Upper lobe of right lung (tissue), 1 donor: ENCODE measurements at regions not wholly inside any gene's neighbourhood (a gene's known extent, or its start where the extent isn't known, plus 50 kb on each side); places are given as distances from the start of the nearest gene placed in this dataset.
"Not testable (repeated sequence)": the region's sequence is repeated elsewhere in the genome, so short reads cannot be mapped to it uniquely, and the experiment has no call there.

Experiments
- ATAC-seq: fragments of 200-7000 bp; cut with Tn5 transposase; one replicate; pipeline ENCODE4 v1.9.1; 2020; ENCODE audit warnings: mild to moderate bottlenecking, moderate library complexity
- DNase-seq: peaks from one replicate; pipeline ENCODE4 v3.0.0-alpha.2; 2020
- H3K27ac ChIP-seq: fragments of 200-600 bp; one replicate; pipeline ENCODE4 v1.8.0; 2022
- H3K27me3 ChIP-seq: fragments of 200-600 bp; one replicate; pipeline ENCODE4 v1.8.0; 2022; ENCODE audit warnings: mild to moderate bottlenecking
- H3K36me3 ChIP-seq: fragments of 200-600 bp; one replicate; pipeline ENCODE4 v1.8.0; 2022
- H3K4me1 ChIP-seq: fragments of 200-600 bp; one replicate; pipeline ENCODE4 v1.8.0; 2022
- H3K4me3 ChIP-seq: fragments of 200-600 bp; one replicate; pipeline ENCODE4 v1.8.0; 2022; ENCODE audit warnings: mild to moderate bottlenecking
- H3K9me3 ChIP-seq: fragments of 200-600 bp; one replicate; pipeline ENCODE4 v1.8.0; 2022
- CTCF ChIP-seq: fragments of 200-600 bp; IDR thresholded peaks from one replicate; pipeline ENCODE4 v1.8.0; 2022; ENCODE audit warnings: antibody characterized with exemption
- intact Hi-C: fragments of 100-400 bp; cut with DNase I; formaldehyde crosslinking; loops from one replicate; pipeline ENCODE4 v1.11.0; 2022
- donor health status: DM: no; HTN: yes; CAD: no; lungs with severe emphysema.

DNA sequence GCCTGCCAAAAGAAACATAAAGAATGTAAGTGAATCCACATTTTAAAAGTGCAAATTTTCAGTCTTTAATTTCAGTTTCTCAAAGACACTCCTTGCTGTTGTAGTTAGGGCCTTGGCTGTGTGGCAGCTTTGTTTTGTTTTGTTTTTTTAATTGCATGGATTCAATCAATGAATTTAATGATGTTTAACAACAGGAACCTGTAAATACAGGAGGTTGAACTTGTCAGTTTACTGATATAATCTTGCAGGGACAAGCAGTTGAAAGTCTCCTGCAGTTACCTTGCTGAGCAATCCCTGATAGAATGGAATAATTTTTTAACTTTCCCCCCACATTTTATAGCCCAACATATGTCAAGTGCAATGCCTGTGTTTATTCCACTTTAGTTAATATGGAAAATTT is 528.3 kb upstream of the PCDH7 start:
- Histone ChIP-seq H3K9me3 (no peaks in the 10 kb centered on the region), H3K4me1 (no peaks in the 10 kb centered on the region), H3K27me3 (no peaks in the 10 kb centered on the region), H3K4me3 (no peak overlapping the region), H3K27ac (no peak overlapping the region), H3K36me3 (no peaks in the 10 kb centered on the region)
- no peak for TF ChIP-seq CTCF
- ATAC-seq (no peak), DNase-seq (no peak)
- intact Hi-C loops, result no loop called here

GRCh38 chr4:30207389-30207788 is 512.8 kb upstream of the PCDH7 start:
- Histone ChIP-seq H3K36me3 (no peaks in the 10 kb centered on the region), H3K27me3 (no peaks in the 10 kb centered on the region), H3K4me1 (no peaks in the 10 kb centered on the region), H3K9me3 (no peaks in the 10 kb centered on the region), H3K27ac (no peak overlapping the region), H3K4me3 (no peak overlapping the region)
- TF ChIP-seq CTCF, result no peak
- ATAC-seq (no peak), DNase-seq (no peak)
- intact Hi-C loops, result no loop called here

DNA sequence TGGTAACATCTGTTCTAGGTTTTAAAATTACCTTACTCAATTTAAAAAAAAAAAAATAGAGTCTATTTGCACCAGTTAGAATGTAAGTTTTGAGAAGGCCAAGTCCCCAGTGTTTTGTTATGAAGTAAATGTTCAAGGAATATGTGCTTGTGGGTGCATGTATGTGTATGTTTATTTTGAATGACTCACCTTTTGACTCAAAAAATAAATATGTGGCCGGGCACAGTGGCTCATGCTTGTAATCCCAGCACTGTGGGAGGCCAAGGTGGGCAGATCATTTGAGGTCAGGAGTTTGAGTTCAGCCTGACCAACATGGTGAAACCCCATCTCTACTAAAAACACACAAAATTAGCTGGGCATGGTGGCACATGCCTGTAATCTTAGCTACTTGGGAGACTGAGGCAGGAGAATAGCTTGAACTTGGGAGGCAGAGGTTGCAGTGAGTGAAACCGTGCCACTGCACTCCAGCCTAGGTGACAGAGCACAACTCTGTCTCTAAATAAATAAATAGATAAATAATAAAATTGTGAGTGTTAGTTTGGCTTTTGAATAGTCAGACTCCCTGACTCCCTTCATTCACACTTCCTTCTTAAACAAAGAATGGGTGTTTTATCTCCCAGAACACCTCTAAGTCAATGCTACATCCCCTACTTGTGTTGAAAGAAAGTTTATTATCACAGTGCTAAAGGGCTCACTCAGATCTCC is 511.3 kb upstream of the PCDH7 start:
- H3K27me3 ChIP-seq, result no peaks in the 10 kb centered on the region
- intact Hi-C loops, result no loop called here
- TF ChIP-seq CTCF, result no peak
- no peak overlapping the region for H3K4me3 ChIP-seq
- H3K36me3 ChIP-seq, result no peaks in the 10 kb centered on the region
- H3K4me1 ChIP-seq, result no peaks in the 10 kb centered on the region
- no peak for ATAC-seq
- DNase-seq, result no peak
- no peak overlapping the region for H3K27ac ChIP-seq
- H3K9me3 ChIP-seq, result no peaks in the 10 kb centered on the region

- intact Hi-C loops, result not testable (repeated sequence)
These were observed 504.2 kb upstream of the PCDH7 start for GRCh38 chr4:30215973-30216372.

DNA sequence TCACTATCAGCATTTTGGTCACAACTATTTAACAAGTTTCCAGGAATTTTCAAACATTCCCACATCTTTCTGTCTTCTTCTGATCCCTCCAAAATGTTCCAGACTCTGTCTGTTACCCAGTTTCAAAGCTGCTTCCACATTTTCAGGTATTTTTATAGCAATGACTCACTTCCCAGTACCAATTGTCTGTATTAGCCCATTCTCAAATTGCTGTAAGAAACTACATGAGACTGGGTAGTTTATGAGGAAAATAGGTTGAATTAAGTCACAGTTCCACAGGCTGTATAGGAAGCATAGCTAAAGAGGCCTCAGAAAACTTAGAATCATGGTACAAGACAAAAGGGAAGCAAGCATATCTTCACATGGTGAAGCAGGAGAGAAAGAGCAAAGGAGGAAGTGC is 475.0 kb upstream of the PCDH7 start:
- peaks cover 7% of the 10 kb centered on the region for H3K9me3 ChIP-seq
- H3K36me3 ChIP-seq, result no peaks in the 10 kb centered on the region
- DNase-seq, result no peak
- H3K4me1 ChIP-seq, result no peaks in the 10 kb centered on the region
- no peak overlapping the region for H3K4me3 ChIP-seq
- no peaks in the 10 kb centered on the region for H3K27me3 ChIP-seq
- no peak for ATAC-seq
- intact Hi-C loops, result no loop called here
- no peak for TF ChIP-seq CTCF
- no peak overlapping the region for H3K27ac ChIP-seq

More at GRCh38 chr4:30215973-30216372, 504.2 kb upstream of the PCDH7 start:
- not testable (repeated sequence) for H3K4me3 ChIP-seq, H3K27ac ChIP-seq, H3K27me3 ChIP-seq, H3K36me3 ChIP-seq, DNase-seq, H3K9me3 ChIP-seq, H3K4me1 ChIP-seq, ATAC-seq

DNA sequence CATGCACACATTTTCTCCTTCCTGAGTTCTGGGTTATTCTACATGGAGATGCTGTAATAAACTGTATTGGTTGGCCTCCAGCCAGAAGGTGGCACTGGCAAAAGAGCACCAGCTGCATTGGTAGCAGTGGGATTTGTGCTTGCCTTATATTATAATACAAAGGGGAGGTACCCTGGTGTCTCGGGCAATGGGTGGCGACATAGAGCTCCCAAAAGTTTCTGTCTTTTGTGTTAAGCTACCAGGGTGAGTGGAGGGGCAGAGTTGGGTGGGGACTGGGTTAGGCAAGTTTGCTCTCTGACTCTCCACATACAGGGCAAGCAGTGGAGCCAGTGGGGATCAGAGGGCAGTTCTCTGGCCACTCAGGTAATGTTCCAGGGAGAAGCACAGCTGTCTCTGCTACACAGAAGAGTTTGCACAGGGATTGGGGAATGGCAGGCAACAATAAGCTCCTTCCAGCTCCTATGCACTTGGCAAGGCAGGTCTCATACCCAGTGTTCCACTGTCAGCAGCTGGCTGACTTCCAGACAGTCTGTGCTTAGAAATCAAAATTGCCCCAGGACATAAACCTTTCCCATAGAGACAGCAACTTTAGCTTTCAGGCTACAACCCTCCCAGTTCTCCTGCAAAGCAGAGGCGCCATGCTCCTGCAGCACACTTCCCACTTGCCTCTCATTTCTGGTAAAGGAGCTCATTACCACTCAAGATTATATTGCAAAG is 463.9 kb upstream of the PCDH7 start:
- no peak overlapping the region for H3K4me3 ChIP-seq
- ATAC-seq (no peak), DNase-seq (no peak)

More for the DNA sequence above, 463.9 kb upstream of the PCDH7 start:
- Histone ChIP-seq H3K27me3 (no peaks in the 10 kb centered on the region), H3K27ac (no peak overlapping the region), H3K36me3 (no peaks in the 10 kb centered on the region), H3K9me3 (no peaks in the 10 kb centered on the region), H3K4me1 (no peaks in the 10 kb centered on the region)
- intact Hi-C loops, result no loop called here
- no peak for TF ChIP-seq CTCF
